Peyer's patch (tissue), 4 donors: ENCODE measurements at regions not wholly inside any gene's neighbourhood (a gene's known extent, or its start where the extent isn't known, plus 50 kb on each side); places are given as distances from the start of the nearest gene placed in this dataset.

ENCODE experiments used
- DNase-seq, 3 donors: peaks; one replicate each; pipeline ENCODE4 v3.0.0-alpha.2; 2017 to 2019
- H3K27ac ChIP-seq, 4 donors: fragments of 200-600 bp; sonication (generic); one replicate each; pipeline ENCODE4 v1.5.1; 2016 to 2019
- H3K27me3 ChIP-seq, 2 donors: fragments of 200-600 bp; sonication (generic); one replicate each; pipeline ENCODE4 v1.5.1; 2019
- H3K36me3 ChIP-seq, 3 donors: fragments of 200-600 bp; sonication (generic); one replicate each; pipeline ENCODE4 v1.5.1; 2016 to 2019
- H3K4me1 ChIP-seq, 4 donors: fragments of 200-600 bp; sonication (generic); one replicate each; pipeline ENCODE4 v1.5.1; 2016 to 2019
- H3K4me3 ChIP-seq, 4 donors: fragments of 200-600 bp; sonication (generic); 1 replicate in 3 of 4; 2 replicates in 1 of 4; pipeline ENCODE4 v1.5.1; 2016 to 2019; ENCODE audit warnings: mild to moderate bottlenecking in 1 of 4
- H3K9me3 ChIP-seq, 4 donors: fragments of 200-600 bp; sonication (generic); one replicate each; pipeline ENCODE4 v1.5.1; 2016 to 2019; ENCODE audit warnings: mild to moderate bottlenecking in 1 of 4
- CTCF ChIP-seq, 6 experiments: fragments of 450-650 bp in 4 of 6; fragments of 200-600 bp in 2 of 6; sonication (generic) in 1 of 6; IDR thresholded peaks; one replicate each; pipeline ENCODE4 v1.5.1; 2017 to 2019; ENCODE audit warnings: antibody characterized with exemption in 6 of 6, mild to moderate bottlenecking in 3 of 6, moderate library complexity in 1 of 6
- POLR2A ChIP-seq, 2 donors: fragments of 450-650 bp; IDR thresholded peaks; one replicate each; pipeline ENCODE4 v1.5.1; 2017; ENCODE audit warnings: antibody characterized with exemption in 2 of 2, mild to moderate bottlenecking in 2 of 2, moderate library complexity in 2 of 2

DNA sequence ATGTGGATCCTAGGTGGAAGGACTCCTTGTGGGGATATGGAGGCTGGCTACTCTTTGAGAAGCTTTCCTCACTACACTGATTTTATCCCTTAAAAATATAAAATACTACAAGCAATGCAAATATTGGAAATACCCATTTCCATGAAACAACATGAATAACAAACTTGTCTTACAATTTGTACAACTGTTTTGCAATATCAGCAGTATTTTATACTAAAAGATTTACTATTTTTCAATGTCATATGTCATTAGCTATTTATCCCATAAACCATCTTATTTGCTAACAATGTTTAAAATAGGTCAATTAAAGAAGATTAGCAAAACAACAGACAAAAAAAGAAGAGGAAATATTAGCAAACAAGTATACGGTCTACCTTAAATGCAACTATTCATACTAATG, 1674.1 kb downstream of the PCDH7 start:
- Histone ChIP-seq H3K4me3 (no peak overlapping the region), H3K36me3 (no peaks in the 10 kb centered on the region), H3K27ac (no peak overlapping the region), H3K27me3 (no peaks in the 10 kb centered on the region), H3K4me1 (no peaks in the 10 kb centered on the region), H3K9me3 (no peaks in the 10 kb centered on the region)
- TF ChIP-seq CTCF (IDR thresholded peaks at IDR 0.05) (no peak), POLR2A (IDR thresholded peaks at IDR 0.05) (no peak)
- DNase-seq: no peak

DNA sequence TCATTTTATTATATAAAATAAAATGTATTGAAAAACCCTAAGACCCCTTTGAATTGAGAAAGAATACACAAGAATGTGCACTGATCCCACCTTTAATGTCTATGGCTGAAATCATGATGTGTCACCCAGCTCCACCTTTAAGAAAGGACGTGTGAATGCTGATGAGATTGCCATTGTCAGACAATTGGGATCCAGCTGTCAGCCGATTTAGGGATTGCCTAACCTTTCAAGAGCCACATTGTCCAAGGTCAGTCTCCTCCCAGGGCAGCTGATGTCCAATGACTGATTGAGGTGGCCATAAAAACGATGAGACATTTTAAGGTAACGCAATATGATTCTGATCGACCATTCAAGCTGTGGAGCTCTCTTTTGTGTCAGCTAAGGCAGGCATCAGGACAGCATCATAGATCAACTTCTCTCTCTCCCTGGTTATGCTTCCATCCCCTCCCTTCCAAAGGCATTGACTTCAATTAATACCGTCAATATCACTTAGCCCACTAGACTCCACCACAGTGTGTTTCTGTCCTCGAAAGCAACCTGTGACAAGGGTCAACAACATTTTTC, 1676.4 kb downstream of the PCDH7 start:
- H3K4me3 ChIP-seq: no peak overlapping the region
- TF ChIP-seq CTCF (IDR thresholded peaks at IDR 0.05): no peak
- no peak for TF ChIP-seq POLR2A (IDR thresholded peaks at IDR 0.05)
- H3K4me1 ChIP-seq: no peaks in the 10 kb centered on the region
- no peaks in the 10 kb centered on the region for H3K27me3 ChIP-seq
- H3K27ac ChIP-seq: no peak overlapping the region
- H3K9me3 ChIP-seq: no peaks in the 10 kb centered on the region
- DNase-seq: no peak
- H3K36me3 ChIP-seq: no peaks in the 10 kb centered on the region

GRCh38 chr4:32400870-32401269, 1680.7 kb downstream of the PCDH7 start:
- TF ChIP-seq CTCF (IDR thresholded peaks at IDR 0.05) (no peak), POLR2A (IDR thresholded peaks at IDR 0.05) (no peak)
- Histone ChIP-seq H3K4me1 (no peaks in the 10 kb centered on the region), H3K4me3 (no peak overlapping the region), H3K36me3 (no peaks in the 10 kb centered on the region), H3K9me3 (no peaks in the 10 kb centered on the region), H3K27ac (no peak overlapping the region), H3K27me3 (no peaks in the 10 kb centered on the region)
- DNase-seq: no peak

DNA sequence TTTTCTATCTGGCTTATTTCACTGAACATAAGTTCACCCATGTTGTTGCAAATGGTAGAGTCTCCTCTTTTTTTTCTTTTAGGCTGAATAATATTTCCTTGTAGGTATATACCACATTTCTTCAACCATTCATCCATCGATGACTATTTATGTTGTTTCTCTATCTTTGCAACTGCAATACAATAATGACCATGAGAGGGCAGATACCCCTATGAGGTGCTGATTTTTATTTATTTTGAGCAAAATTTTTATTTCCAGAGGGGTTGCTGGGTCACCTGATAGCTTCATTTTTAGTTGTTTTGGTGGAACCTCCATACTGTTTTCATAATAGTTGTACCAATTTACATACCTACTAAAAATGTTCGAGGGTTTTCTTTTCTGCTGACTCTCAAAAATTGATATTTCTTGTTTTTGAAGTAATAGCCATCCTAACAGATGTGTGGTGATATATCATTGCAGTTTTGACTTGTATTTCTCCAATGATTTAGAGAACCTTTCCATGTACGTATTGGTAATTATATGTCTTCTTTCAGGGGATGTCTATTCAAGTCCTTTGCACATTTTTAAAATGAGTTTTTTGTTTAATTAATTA, 1697.0 kb downstream of the PCDH7 start:
- Histone ChIP-seq H3K4me1 (no peaks in the 10 kb centered on the region), H3K27ac (no peak overlapping the region), H3K9me3 (no peaks in the 10 kb centered on the region), H3K36me3 (no peaks in the 10 kb centered on the region), H3K27me3 (no peaks in the 10 kb centered on the region), H3K4me3 (no peak overlapping the region)
- no peak for DNase-seq
- TF ChIP-seq POLR2A (IDR thresholded peaks at IDR 0.05): no peak
- no peak for TF ChIP-seq CTCF (IDR thresholded peaks at IDR 0.05)

DNA sequence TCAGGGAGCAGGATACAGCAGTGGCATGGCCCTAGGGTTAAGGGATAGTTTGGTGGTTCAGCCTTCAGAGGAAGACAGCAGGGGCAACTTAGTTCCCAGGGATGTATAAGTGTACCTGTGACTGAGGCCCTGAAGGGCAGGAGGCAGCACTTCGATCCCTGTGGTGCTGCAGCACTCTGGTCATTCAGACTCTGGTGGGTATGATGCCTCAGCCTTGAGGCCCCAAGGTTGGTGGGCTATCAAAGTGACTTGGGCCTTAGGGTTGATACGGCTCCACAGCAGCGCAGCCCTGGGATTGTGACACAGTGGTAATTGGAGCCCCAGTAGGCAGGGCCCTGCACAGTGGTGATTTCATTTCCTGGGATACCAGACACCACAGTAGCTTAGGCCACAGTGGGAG, 1703.1 kb downstream of the PCDH7 start:
- DNase-seq: no peak
- Histone ChIP-seq H3K4me1 (no peaks in the 10 kb centered on the region), H3K36me3 (no peaks in the 10 kb centered on the region), H3K9me3 (no peaks in the 10 kb centered on the region), H3K4me3 (no peak overlapping the region), H3K27ac (no peak overlapping the region), H3K27me3 (no peaks in the 10 kb centered on the region)
- TF ChIP-seq POLR2A (IDR thresholded peaks at IDR 0.05) (no peak), CTCF (IDR thresholded peaks at IDR 0.05) (no peak)

DNA sequence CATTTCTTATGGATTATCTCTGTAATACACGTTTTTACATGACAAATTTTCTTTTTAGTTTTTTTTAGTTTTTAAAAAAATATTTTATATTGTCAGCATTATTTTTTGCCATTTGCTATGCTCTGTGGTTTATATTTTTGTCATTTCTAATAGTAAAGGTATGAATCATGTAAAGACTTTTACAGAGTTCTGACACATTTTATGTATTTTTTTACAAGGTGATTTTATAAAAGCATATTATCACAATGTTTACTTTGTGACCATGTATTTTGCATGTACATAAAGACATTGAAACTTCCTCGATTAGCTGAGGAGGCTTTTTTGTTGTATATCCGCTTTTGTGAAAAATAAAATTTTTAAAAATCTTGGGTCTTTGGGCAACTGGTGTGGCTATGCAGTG, 1705.1 kb downstream of the PCDH7 start:
- no peak overlapping the region for H3K4me3 ChIP-seq
- no peak overlapping the region for H3K27ac ChIP-seq
- no peak for DNase-seq
- H3K4me1 ChIP-seq: no peaks in the 10 kb centered on the region
- TF ChIP-seq POLR2A (IDR thresholded peaks at IDR 0.05): no peak
- TF ChIP-seq CTCF (IDR thresholded peaks at IDR 0.05): no peak
- no peaks in the 10 kb centered on the region for H3K36me3 ChIP-seq
- H3K27me3 ChIP-seq: no peaks in the 10 kb centered on the region
- H3K9me3 ChIP-seq: no peaks in the 10 kb centered on the region
